COLO668 (cell line): ENCODE measurements at regions not wholly inside any gene's neighbourhood (a gene's known extent, or its start where the extent isn't known, plus 50 kb on each side); places are given as distances from the start of the nearest gene placed in this dataset.
"Not testable (repeated sequence)": the region's sequence is repeated elsewhere in the genome, so short reads cannot be mapped to it uniquely, and the experiment has no call there.

Experiments used
- DNase-seq: peaks from one replicate; lab custom pipeline; 2025; ENCODE audit not compliant: unreplicated experiment; lab: John Stamatoyannopoulos, UW

DNA sequence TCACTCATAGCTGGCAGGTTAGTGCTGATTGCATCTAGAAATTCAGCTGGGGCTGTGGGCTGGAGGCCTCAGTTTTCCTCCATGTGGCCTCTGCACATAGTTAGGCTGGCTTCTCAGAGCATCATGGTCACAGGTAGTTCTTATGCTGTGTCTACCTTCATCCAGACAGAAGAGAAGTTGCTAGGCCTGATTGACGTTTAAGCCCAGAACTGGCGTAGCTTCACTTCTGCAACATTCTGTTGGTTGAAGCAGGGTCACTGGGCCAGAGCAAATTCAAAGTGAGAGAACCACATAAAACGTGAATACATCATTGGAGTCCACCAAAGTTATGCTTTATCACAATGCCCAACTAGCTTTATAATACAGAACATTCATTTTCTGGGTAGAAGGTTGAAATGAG lies 116.0 kb downstream of the SPP2 start:
- no peak for DNase-seq

DNA sequence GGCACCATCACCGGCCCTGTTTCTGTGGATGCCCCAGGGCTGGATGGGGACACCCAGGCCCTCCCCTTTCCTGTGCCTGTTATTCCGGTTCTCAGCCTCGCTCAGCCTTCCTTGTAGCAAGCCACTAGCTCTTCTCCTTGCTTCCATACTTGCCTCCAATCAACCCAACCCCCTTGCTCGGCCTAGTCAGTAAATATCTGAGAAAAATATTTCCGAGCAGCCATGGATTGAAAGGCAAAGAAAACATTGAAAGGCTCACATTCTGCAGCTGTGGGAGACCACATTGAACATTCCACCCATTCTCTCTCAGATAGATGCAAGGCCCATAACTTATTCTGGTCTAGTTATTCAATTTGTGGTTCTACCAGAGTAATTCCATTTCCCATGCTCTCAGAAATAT lies 114.9 kb downstream of the SPP2 start:
- DNase-seq: no peak

DNA sequence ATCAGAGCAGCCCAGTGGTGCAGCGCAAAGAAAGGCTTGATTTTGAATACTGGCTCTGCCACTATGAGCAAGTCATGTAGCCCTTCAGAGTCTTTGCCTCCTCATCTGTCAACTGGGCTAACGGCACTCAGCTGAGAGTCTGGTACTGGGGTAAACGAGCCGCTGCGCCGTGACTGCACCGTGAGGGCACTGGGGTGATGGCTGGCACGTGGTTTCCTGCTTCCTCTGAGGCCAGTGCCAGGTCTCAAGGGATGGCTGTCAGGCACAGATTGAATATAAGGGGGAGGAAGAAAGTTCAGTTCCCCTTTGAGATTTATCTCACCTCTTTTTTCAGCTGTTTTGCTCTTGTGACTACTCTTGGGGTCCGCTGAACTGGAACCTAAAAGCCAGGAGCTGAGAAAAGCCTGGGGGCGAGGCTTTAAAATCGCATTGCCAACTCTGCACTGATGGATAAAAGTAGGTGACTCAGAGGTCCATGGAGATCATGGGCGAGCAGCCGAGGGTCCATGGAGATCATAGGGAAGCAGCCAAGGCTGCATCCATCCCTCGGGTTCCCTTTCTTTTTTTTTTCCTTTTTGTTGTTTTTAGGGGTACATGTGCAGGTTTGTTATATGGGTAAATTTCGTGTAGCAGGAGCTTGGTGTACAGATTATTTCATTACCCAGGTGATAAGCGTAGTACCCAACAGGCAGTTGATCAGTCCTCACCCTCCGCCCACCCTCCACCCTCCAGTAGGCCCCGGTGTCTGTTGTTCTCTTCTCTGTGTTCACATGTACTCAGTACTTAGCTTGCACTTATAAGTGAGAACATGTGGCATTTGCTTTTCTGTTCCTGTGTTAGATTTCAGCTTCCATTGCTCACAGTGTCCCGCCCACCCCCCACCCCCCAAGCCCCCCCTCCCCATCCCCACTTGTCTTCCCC lies 114.3 kb downstream of the SPP2 start:
- no peak for DNase-seq

DNA sequence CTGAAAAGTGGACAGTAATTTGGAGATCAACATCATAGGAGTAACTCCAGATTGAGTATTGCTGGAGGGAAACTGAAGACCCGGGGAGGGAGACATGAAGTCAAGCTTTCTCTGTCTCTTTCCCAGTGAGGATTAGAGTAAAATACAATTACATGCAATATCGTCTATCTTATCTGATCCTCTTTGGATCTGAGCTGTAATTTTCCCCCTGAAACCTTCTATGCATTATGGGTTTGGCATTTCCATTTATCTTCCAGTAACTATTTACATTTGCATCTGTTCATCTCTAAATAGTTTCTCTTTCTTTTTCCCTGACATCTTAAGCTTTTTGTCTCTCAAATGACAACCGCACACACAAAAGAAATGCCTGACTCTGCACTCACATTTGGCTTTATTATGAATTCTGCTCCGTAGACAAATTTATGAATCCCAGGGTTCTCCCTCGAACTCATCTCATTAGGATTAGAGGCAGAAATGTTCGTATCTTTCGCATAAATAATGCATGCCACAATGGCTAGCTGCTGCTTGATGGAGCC lies 113.1 kb downstream of the SPP2 start:
- no peak for DNase-seq

DNA sequence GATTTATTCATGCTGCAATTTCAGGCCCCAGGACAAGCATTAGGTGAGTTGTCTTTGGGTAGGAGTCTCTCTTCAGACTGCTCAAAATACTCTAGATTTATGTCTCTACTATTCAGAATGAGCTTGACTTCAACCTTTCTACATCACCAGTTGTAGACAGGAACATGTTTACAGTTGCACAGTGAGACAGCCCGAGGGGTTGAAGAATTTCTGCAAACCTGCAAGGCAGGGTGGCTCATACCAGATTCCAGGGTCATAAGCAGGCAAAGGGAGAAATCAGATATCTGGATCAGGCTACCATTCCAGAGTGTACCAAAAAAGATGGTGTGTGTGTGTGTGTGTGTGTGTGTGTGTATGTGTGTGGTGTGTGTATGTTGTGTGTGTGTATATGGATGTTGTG lies 112.4 kb downstream of the SPP2 start:
- no peak for DNase-seq

DNA sequence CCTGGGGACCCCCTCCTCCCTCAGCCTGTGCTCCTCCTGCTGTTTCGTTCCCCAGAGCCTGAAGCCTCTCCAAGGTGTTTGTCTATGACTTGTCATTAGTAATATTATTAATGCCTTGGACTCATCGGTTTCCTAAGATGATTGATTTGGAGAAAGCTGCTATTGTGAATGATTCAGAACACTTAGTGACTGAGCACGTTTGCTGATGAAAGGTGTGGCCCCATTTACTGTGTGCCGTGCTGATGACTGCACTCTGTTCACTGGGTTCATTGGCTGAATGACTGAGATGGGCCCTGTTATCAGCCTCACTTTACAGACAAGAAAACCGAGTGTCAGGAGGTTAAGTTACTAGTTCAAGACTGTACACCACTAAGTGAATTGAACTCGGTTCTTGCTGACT lies 111.4 kb downstream of the SPP2 start:
- no peak for DNase-seq

DNA sequence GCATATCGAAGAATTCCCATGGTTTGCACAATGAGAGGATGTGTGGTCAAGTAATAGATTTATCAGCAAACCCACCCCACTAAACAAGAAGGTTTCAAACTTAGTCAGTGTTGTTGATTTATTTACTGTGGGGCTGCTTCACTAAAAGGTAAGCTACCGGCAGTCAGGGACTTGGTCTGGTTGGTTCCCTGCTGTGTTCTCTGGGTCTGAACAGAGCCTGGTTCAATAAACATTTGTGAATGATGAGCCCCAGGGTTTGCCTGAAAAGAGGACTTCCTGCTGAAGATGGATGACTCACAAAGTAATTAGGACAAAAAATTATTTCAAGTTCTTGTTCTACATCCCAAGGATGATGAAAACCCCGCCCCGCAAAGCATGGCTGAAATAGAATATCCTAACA lies 108.3 kb downstream of the SPP2 start:
- no peak for DNase-seq

DNA sequence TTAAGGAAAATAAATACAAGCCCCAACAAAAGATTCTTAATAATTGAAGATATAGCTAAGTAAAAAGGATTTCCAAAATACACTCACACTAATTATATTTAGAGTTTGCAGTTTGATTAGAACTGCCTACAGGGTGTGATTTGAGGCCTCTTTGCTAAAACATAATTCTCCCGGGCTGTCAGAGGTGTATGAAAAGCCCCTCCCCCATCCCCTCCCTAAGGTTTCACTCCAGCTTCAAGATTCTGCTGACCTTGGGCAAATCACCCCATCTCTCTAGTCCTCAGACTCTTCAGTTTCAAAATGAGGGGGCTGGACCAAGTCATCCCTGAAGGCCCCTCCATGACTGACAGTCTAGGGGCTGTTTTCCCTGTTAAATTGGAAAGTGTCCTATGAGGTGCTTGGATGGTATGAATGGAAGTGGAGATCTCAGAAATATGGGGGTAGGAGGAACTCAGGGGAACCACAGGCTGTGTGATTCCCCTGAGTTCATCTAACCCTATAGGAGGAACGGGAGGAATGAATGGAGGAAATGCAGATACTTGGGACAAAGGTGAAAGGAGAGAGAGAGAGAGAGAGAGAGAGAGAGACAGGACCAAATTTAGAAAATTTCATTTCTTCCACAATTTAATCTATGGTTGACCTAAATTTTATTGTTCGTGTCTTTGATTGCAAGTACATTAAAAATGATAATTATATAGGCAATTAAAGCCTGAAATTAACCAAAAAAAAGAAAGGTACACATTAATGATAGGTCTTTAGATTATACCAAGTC lies 107.5 kb downstream of the SPP2 start:
- no peak for DNase-seq

DNA sequence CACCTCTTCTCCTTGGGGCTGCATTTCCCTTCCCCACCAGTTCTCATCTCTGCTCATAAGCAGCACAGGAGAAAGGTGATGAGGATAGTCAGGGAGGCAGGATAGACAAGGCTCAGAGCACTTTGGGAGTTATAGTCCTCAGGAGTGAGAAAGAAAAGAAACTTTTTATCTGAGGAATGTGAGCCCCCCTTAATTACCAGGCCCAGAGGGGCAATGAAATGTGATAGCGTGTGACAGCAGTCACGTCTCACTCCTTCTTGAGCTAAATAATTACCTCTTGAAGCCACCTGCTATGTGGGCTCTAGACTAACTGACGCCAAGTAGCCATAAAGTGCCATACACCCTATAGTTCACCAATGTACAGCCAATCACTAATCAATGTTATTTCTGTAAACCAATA lies 105.8 kb downstream of the SPP2 start:
- no peak for DNase-seq

DNA sequence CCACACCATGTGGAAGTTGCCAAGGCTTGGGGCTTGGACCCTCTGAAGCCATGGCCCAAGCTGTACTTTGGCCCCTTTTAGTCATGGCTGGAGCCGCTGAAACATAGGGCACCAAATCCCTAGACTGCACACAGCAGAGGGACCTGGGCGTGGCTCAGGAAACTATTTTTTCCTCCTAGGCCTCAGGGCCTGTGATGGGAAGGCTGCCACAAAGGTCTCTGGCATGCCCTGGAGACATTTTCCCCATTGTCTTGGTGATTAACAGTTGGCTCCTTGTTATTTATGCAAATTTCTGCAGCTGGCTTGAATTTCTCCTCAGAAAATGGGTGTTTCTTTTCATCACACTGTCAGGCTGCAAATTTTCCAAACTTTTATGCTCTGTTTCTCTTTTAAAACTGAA lies 102.3 kb downstream of the SPP2 start:
- not testable (repeated sequence) for DNase-seq

DNA sequence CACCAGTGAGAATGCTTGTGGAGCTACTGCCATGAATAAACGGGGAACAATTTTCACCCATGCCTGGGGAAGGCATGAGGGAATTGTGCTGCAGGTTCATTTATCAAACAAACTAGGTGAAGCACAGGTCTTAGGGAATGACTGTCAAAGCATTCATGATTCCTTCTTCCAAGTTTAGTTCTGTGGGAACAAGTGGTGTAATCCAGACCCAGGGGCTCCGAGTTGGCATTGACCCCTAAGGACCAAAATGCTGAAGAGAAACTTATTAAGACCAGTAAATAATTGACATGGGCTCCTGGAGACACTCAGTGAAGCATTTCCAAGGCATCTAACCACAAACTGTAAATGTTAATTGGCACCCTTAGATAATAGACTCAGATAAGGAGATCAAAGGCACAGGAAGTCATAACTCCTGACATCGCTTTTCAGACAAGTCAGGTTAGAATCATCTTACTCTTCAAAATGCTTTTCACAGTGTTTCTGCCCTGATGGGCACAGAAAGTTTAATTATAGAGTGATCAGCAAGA lies 96.9 kb downstream of the SPP2 start:
- DNase-seq: no peak

DNA sequence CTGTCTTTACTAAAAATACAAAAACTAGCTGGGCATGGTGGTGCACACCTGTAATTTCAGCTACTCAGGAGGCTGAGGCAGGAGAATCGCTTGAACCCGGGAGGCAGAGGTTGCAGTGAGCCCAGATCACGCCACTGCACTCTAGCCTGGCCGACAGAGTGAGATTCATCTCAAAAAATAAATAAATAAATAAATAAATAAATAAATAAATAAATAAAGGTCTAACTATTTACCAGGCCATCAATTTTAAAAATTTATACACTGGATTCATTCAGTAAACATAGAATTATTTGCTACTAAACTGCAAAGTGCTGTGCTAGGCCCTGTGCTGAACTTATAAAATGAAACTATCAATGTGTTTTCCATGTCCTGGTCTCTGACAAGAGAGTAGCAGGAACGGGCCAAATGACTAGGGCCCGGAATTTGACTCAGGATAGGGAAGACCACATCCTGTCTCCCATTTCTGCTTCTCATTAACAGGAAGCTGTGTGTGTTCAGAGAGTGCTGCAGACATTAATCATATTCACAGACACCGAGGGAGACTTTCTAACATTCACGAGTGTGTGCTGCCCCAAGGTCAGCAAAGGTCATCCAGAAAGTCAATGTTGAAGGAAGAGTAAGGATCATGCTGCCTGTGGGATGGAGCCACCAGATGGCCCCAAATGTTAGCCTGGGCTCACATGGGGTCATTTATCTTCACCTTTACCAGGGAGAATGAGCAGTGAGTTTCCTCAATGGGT lies 95.8 kb downstream of the SPP2 start:
- no peak for DNase-seq

DNA sequence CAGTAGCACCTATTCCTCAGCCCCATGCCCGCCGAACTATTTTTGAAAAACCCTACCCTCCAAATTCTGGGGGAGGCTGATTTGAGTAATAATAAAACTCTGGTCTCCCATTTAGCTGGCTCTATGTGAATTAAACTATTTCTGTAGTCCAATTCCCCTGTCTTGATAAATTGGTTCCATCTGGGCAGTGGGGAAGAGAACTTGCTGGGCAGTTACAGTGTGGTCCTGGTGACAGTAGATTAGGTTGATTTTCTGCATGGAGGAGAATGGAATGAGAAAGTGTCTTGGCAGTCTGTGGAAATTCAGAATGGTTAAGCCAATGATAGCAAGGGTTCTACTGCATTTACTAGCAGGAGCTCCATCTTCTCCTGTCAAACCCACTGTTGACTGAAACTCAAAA lies 95.0 kb downstream of the SPP2 start:
- no peak for DNase-seq

DNA sequence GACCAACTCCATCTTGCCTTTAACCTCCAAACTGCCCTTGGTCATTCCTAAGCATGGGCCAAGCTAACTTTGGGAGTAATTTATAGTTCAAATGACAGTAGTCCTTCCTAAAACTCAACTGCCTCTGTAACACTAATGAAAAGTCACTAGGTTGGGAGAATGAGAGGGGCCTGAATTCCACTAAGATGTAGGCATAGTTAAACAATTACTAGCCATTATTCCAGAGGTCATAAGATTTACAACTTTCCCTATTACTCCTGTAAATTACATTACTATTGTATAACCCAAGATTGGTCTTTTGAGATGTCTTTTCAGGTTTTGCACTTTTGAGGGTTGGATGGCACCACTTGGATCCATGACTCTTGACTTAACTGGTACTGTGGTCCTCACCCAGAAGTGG lies 94.6 kb downstream of the SPP2 start:
- no peak for DNase-seq

DNA sequence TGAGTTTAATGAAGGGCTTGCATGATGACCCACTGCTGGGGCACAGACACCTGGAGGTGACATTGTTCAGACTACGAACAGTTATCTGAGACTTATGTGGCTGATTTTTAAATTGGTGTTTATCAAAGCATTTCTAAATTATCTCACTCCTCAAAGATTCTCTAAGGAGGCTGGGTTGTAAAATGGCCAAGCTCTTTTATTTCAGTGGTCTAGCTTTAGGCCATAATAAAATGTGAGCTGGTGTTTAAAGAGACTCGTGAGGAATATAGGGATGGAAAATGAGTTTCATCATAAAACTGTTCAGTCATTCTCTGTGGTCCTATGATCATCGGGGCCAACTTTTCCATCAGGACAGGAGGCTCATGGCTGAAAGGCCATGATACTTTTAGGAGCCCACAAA lies 93.4 kb downstream of the SPP2 start:
- no peak for DNase-seq

DNA sequence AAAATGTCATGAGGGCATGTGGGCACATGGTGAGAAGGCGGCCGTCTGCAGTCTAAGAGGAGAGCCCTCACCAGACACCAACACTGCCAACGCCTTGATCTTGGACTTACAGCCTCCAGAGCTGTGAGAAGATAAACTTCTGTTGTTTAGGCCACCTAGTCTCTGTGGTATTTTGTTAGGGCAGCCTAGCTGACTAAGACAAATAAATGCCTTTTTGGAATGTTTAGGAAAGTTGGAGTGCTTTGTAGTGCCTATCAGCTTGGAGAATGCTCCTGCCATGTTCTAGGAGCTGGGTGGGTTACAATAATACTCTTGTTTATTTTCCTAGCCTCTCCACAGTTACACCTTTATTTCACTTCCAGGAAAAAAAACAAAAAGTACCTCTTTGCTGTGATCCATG lies 92.0 kb downstream of the SPP2 start:
- no peak for DNase-seq

DNA sequence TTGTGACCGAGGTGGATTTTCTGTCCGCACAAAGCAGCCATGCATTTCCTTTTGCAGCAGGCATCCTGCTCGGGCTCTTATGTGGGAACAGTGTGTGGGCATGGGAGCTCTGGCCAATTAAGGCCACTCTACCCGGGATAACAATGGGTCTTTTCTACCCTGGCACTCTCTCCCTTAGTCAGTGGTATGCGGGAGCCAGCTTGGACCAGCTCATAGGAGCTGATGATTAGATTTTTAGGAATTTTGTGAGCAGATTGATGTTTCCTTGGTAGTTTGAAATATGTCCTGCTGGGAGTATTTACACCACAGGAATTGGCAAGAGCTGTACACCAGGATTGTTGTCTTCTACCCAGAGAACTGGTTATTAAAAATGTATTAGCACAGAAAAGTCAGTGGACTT lies 89.3 kb downstream of the SPP2 start:
- no peak for DNase-seq

DNA sequence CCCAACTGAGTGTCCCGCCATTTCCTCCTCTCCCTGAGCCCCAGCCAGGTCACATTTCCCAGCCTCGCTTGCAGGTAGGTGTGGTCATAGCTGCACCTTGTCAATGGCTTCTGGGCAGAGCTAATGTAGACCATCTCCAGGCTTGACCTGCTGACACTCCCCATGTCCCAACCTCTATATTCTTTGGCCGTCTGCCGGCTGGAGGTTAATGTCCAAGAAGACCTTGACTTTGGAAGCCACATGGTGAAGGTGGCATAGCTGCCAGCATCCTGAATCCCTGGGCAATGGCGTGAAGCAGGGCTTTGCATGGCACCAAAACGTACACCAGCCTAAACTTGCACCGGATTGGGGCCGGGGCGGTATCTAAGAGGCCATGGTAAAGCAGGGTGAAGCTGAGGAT lies 88.3 kb downstream of the SPP2 start:
- DNase-seq: no peak

DNA sequence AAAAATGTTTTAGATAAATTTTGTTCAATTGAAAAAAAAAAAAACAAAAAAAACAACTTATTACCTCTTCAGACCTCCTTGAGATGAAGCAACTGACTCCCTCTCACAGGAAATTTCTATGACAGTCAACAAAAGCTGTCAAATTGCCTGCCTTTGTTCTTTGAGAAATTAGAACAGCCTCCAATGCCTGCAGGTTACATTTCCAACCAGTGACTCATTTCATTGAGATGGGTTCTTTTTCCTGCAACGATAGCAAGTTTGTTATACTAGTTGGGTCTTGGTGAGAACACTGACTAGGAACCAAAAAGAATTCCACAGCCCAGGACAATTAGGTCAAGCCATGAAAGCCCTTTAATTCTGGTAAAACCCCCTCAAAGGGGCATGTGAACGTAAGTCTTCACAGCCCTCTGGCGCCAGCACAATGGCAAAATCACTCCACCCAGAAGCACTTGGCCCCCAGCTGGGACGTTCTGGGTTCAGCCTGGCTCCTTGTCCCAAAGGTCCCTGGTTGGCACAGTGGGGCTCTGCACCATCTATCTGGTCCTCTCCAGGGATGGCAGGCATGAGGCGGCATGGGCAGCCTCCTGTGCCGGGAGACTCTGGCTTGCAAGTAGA lies 87.0 kb downstream of the SPP2 start:
- no peak for DNase-seq

DNA sequence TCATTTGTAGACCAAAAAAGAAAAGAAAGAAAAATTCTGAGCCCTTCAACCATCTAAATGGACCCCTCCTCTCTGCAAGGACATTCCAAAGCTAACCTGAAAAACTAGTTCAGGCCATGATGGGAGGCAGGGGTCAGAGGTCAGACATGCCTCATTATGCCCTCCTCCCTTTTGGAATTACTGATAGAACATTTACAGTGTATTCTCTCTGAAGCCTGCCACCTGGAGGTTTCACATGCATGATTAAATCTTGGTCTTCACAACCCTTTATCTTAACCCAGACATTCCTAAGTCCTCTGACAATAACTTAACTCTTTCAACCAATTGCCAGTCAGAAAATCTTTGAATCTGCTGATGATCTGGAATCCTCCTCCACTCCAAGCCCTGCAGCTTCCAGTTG lies 86.0 kb downstream of the SPP2 start:
- no peak for DNase-seq

DNA sequence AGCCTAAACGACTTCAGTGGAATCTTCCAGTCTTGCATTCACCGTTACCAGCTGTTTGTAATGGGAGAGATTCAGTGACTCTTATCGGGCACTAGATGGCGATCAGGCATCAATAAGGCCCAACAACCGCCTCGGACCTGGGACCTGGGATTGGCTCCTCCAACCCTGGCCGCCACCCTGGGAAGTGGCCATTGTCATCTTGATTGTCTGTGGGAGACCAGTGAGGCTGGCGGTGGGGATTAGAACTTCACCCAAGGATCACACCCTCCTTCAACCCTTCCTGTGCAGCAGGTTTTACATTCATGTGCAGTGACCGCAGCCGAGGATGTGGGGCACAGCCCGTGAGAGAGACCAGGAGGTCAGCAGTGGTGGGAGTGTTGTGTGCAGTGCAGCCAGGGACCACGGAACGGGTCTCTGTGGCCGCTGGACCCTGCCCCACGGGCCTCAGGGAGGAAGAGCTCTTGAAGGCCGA lies 85.3 kb downstream of the SPP2 start:
- DNase-seq: peak; percentile 66
